ENCODE measurements at regions not wholly inside any gene's neighbourhood (a gene's known extent, or its start where the extent isn't known, plus 50 kb on each side); places are given as distances from the start of the nearest gene placed in this dataset.

- intact Hi-C loops (cut with micrococcal nuclease; ENCODE audit: unreplicated experiment) = loop anchor here (5.0 kb wide), 1 partner anchor 42 kb away; a partner anchor contains a TSS
These were observed 110.2 kb downstream of the HAUS1 start for GRCh38 chr18:46214435-46214834.

GRCh38 chr18:46215902-46216723 lies 111.9 kb downstream of the HAUS1 start:
- CTCF ChIA-PET = no interaction called here
- Histone ChIP-seq H3K27ac (ENCODE audit: low read depth, low read length, poor library complexity, severe bottlenecking) (no peak overlapping the region), H3K9me3 (ENCODE audit: low read depth, low read length, poor library complexity, severe bottlenecking) (no peaks in the 10 kb centered on the region), H3K36me3 (ENCODE audit: insufficient read depth, low read length, poor library complexity, severe bottlenecking) (no peaks in the 10 kb centered on the region), H3K27me3 (replicated peaks; ENCODE audit: insufficient read depth, low read depth, low read length, poor library complexity) (no peaks in the 10 kb centered on the region), H3K4me1 (ENCODE audit: insufficient read depth, low read length, poor library complexity, severe bottlenecking) (peaks cover 19% of the 10 kb centered on the region), H3K4me3 (ENCODE audit: low read depth, low read length, poor library complexity, severe bottlenecking) (no peak overlapping the region)
- BruUV-seq (replicated peaks) = no TSS peak
- POLR2A ChIA-PET (ENCODE audit: low non-redundant PET) = no interaction called here
- TF ChIP-seq, protein P1, sequence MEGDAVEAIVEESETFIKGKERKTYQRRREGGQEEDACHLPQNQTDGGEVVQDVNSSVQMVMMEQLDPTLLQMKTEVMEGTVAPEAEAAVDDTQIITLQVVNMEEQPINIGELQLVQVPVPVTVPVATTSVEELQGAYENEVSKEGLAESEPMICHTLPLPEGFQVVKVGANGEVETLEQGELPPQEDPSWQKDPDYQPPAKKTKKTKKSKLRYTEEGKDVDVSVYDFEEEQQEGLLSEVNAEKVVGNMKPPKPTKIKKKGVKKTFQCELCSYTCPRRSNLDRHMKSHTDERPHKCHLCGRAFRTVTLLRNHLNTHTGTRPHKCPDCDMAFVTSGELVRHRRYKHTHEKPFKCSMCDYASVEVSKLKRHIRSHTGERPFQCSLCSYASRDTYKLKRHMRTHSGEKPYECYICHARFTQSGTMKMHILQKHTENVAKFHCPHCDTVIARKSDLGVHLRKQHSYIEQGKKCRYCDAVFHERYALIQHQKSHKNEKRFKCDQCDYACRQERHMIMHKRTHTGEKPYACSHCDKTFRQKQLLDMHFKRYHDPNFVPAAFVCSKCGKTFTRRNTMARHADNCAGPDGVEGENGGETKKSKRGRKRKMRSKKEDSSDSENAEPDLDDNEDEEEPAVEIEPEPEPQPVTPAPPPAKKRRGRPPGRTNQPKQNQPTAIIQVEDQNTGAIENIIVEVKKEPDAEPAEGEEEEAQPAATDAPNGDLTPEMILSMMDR (conservative IDR thresholded peaks at IDR 0.05; ENCODE audit: low read depth, low read length) = no peak
- TF ChIP-seq EZH2 (IDR thresholded peaks at IDR 0.05; ENCODE audit: borderline replicate concordance, low read depth, low read length, poor library complexity, severe bottlenecking) = no peak
- intact Hi-C loops (cut with micrococcal nuclease; ENCODE audit: unreplicated experiment) = no loop called here
- no peak for DNase-seq (ENCODE audit: low spot score)

More at GRCh38 chr18:46214435-46214834, 110.2 kb downstream of the HAUS1 start:
- Histone ChIP-seq H3K9me3 (ENCODE audit: low read depth, low read length, poor library complexity, severe bottlenecking) (no peaks in the 10 kb centered on the region), H3K4me1 (ENCODE audit: insufficient read depth, low read length, poor library complexity, severe bottlenecking) (peaks cover 21% of the 10 kb centered on the region), H3K27ac (ENCODE audit: low read depth, low read length, poor library complexity, severe bottlenecking) (no peak overlapping the region), H3K4me3 (ENCODE audit: low read depth, low read length, poor library complexity, severe bottlenecking) (no peak overlapping the region), H3K36me3 (ENCODE audit: insufficient read depth, low read length, poor library complexity, severe bottlenecking) (no peaks in the 10 kb centered on the region), H3K27me3 (replicated peaks; ENCODE audit: insufficient read depth, low read depth, low read length, poor library complexity) (no peaks in the 10 kb centered on the region)
- POLR2A ChIA-PET (ENCODE audit: low non-redundant PET) = no interaction called here
- CTCF ChIA-PET = no interaction called here
- no TSS peak for BruUV-seq (replicated peaks)
- TF ChIP-seq, protein P1 (conservative IDR thresholded peaks at IDR 0.05; ENCODE audit: low read depth, low read length) = no peak
- TF ChIP-seq EZH2 (IDR thresholded peaks at IDR 0.05; ENCODE audit: borderline replicate concordance, low read depth, low read length, poor library complexity, severe bottlenecking) = no peak
- DNase-seq (ENCODE audit: low spot score) = no peak

GRCh38 chr18:46220116-46220515 lies 115.9 kb downstream of the HAUS1 start:
- no peak for DNase-seq (ENCODE audit: low spot score)

More at GRCh38 chr18:46220116-46220515, 115.9 kb downstream of the HAUS1 start:
- no peak for TF ChIP-seq EZH2 (IDR thresholded peaks at IDR 0.05; ENCODE audit: borderline replicate concordance, low read depth, low read length, poor library complexity, severe bottlenecking)
- TF ChIP-seq, protein P1 (conservative IDR thresholded peaks at IDR 0.05; ENCODE audit: low read depth, low read length) = no peak
- CTCF ChIA-PET = no interaction called here
- Histone ChIP-seq H3K4me1 (ENCODE audit: insufficient read depth, low read length, poor library complexity, severe bottlenecking) (no peaks in the 10 kb centered on the region), H3K36me3 (ENCODE audit: insufficient read depth, low read length, poor library complexity, severe bottlenecking) (no peaks in the 10 kb centered on the region), H3K27ac (ENCODE audit: low read depth, low read length, poor library complexity, severe bottlenecking) (no peak overlapping the region), H3K9me3 (ENCODE audit: low read depth, low read length, poor library complexity, severe bottlenecking) (no peaks in the 10 kb centered on the region), H3K4me3 (ENCODE audit: low read depth, low read length, poor library complexity, severe bottlenecking) (no peak overlapping the region), H3K27me3 (replicated peaks; ENCODE audit: insufficient read depth, low read depth, low read length, poor library complexity) (no peaks in the 10 kb centered on the region)
- intact Hi-C loops (cut with micrococcal nuclease; ENCODE audit: unreplicated experiment) = no loop called here
- POLR2A ChIA-PET (ENCODE audit: low non-redundant PET) = no interaction called here
- no TSS peak for BruUV-seq (replicated peaks)

Data from A673 (cell line).